GM23248 (cell line): ENCODE measurements at regions not wholly inside any gene's neighbourhood (a gene's known extent, or its start where the extent isn't known, plus 50 kb on each side); places are given as distances from the start of the nearest gene placed in this dataset.

Experiments used
- EZH2 ChIP-seq: fragments of 200-600 bp; sonication (generic); IDR thresholded peaks from 2 replicates; pipeline ENCODE4 v1.6.1; 2018; ENCODE audit warnings: antibody characterized with exemption, mild to moderate bottlenecking; ENCODE audit not compliant: insufficient read depth, poor library complexity, severe bottlenecking
- EZH2phosphoT487 ChIP-seq: fragments of 200-600 bp; sonication (generic); IDR thresholded peaks from 2 replicates; pipeline ENCODE4 v1.6.1; 2018; ENCODE audit warnings: antibody characterized with exemption, moderate library complexity, mild to moderate bottlenecking, low read depth; ENCODE audit not compliant: insufficient read depth

DNA sequence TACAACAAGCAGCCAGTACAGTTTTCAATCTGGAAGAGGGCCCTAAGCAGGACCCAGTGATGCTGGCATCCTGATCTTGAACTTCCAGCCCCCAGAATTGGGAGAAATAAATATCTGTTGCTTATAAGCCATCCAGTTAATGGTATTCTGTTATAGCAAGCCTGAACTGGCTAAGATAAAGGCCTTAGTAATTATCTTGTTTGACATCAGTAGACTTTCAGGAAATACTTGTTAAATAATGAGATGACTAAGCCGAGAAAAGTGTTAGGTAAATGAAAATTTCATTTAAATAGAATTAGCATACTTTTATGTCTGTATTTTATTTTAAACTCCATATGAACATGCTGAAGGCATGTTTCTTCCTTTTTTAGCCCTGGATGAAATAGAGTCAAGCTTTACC is 188.2 kb downstream of the OLFM4 start:
- TF ChIP-seq EZH2: no peak
- TF ChIP-seq EZH2phosphoT487: no peak
